NCI-H146 treated with DMSO at 0.1 percent for 48 hours (cell line): ENCODE measurements at regions not wholly inside any gene's neighbourhood (a gene's known extent, or its start where the extent isn't known, plus 50 kb on each side); places are given as distances from the start of the nearest gene placed in this dataset.
"Not testable (repeated sequence)": the region's sequence is repeated elsewhere in the genome, so short reads cannot be mapped to it uniquely, and the experiment has no call there.

ENCODE experiments used
- DNase-seq: peaks from one replicate; lab custom pipeline; 2025; ENCODE audit not compliant: unreplicated experiment; lab: John Stamatoyannopoulos, UW

- DNase-seq: no peak
These were observed 942.2 kb downstream of the CNTNAP5 start for GRCh38 chr2:124967325-124967724.

GRCh38 chr2:124970030-124970429 lies 944.9 kb downstream of the CNTNAP5 start:
- DNase-seq: no peak

- DNase-seq: no peak
These were observed 948.3 kb downstream of the CNTNAP5 start for GRCh38 chr2:124973396-124973795.

- no peak for DNase-seq
These were observed 950.1 kb downstream of the CNTNAP5 start for GRCh38 chr2:124975224-124975623.

GRCh38 chr2:124975648-124976047 lies 950.6 kb downstream of the CNTNAP5 start:
- DNase-seq: no peak

GRCh38 chr2:124978597-124978996 lies 953.5 kb downstream of the CNTNAP5 start:
- DNase-seq: no peak

- no peak for DNase-seq
These were observed 958.5 kb downstream of the CNTNAP5 start for GRCh38 chr2:124983595-124983994.

- DNase-seq: no peak
These were observed 960.2 kb downstream of the CNTNAP5 start for GRCh38 chr2:124985270-124985669.

GRCh38 chr2:124986136-124986535 lies 961.0 kb downstream of the CNTNAP5 start:
- no peak for DNase-seq

- DNase-seq: peak; percentile 39
These were observed 961.8 kb downstream of the CNTNAP5 start for GRCh38 chr2:124986870-124987269.

- not testable (repeated sequence) for DNase-seq
These were observed 962.3 kb downstream of the CNTNAP5 start for GRCh38 chr2:124987436-124987835.

GRCh38 chr2:124988111-124988510 lies 963.0 kb downstream of the CNTNAP5 start:
- no peak for DNase-seq

- DNase-seq: no peak
These were observed 963.7 kb downstream of the CNTNAP5 start for GRCh38 chr2:124988794-124989193.

GRCh38 chr2:124993809-124994208 lies 968.7 kb downstream of the CNTNAP5 start:
- DNase-seq: no peak

GRCh38 chr2:124995185-124995912 lies 970.3 kb downstream of the CNTNAP5 start:
- DNase-seq: no peak

- no peak for DNase-seq
These were observed 971.3 kb downstream of the CNTNAP5 start for GRCh38 chr2:124996406-124996805.

- DNase-seq: no peak
These were observed 974.8 kb downstream of the CNTNAP5 start for GRCh38 chr2:124999906-125000305.

GRCh38 chr2:125004106-125004800 lies 979.2 kb downstream of the CNTNAP5 start:
- no peak for DNase-seq

GRCh38 chr2:125006676-125007075 lies 981.6 kb downstream of the CNTNAP5 start:
- no peak for DNase-seq

- not testable (repeated sequence) for DNase-seq
These were observed 1003.6 kb downstream of the CNTNAP5 start for GRCh38 chr2:125028721-125029120.

GRCh38 chr2:125033871-125034270 lies 1008.8 kb downstream of the CNTNAP5 start:
- no peak for DNase-seq

GRCh38 chr2:125037135-125037653 lies 1012.1 kb downstream of the CNTNAP5 start:
- DNase-seq: no peak
